IPS-18a (cell line): ENCODE measurements at regions not wholly inside any gene's neighbourhood (a gene's known extent, or its start where the extent isn't known, plus 50 kb on each side); places are given as distances from the start of the nearest gene placed in this dataset.
"Not testable (repeated sequence)": the region's sequence is repeated elsewhere in the genome, so short reads cannot be mapped to it uniquely, and the experiment has no call there.

Source experiments
- H3K27ac ChIP-seq: one replicate; pipeline ENCODE4 v1.5.1; 2013; ENCODE audit warnings: low read length
- H3K27me3 ChIP-seq: one replicate; pipeline ENCODE4 v1.6.1; 2013; ENCODE audit warnings: mild to moderate bottlenecking, low read length; ENCODE audit not compliant: control insufficient read depth, insufficient read depth
- H3K36me3 ChIP-seq: one replicate; pipeline ENCODE4 v1.6.1; 2013; ENCODE audit warnings: low read depth, low read length; ENCODE audit not compliant: control insufficient read depth
- H3K4me1 ChIP-seq: one replicate; pipeline ENCODE4 v1.6.1; 2013; ENCODE audit warnings: low read depth, low read length; ENCODE audit not compliant: control insufficient read depth
- H3K4me3 ChIP-seq: one replicate; pipeline ENCODE4 v1.5.1; 2013; ENCODE audit warnings: low read length
- H3K9ac ChIP-seq: one replicate; pipeline ENCODE4 v1.6.1; 2013; ENCODE audit warnings: mild to moderate bottlenecking, low read length, moderate library complexity
- H3K9me3 ChIP-seq: one replicate; pipeline ENCODE4 v1.6.1; 2013; ENCODE audit warnings: low read depth, low read length; ENCODE audit not compliant: control insufficient read depth

- no peak overlapping the region for H3K4me3 ChIP-seq
- H3K9ac ChIP-seq = no peak overlapping the region
- H3K4me1 ChIP-seq = peaks cover 5% of the 10 kb centered on the region
- no peaks in the 10 kb centered on the region for H3K27me3 ChIP-seq
- H3K27ac ChIP-seq = no peak overlapping the region
- no peaks in the 10 kb centered on the region for H3K36me3 ChIP-seq
- no peaks in the 10 kb centered on the region for H3K9me3 ChIP-seq
Measured at GRCh38 chr3:145906755-145907154, 254.2 kb downstream of the PLOD2 start.

GRCh38 chr3:145911016-145911415 is 250.0 kb downstream of the PLOD2 start:
- Histone ChIP-seq H3K4me1 (no peaks in the 10 kb centered on the region), H3K4me3 (no peak overlapping the region), H3K36me3 (no peaks in the 10 kb centered on the region), H3K27ac (no peak overlapping the region), H3K27me3 (no peaks in the 10 kb centered on the region), H3K9me3 (no peaks in the 10 kb centered on the region), H3K9ac (no peak overlapping the region)

DNA sequence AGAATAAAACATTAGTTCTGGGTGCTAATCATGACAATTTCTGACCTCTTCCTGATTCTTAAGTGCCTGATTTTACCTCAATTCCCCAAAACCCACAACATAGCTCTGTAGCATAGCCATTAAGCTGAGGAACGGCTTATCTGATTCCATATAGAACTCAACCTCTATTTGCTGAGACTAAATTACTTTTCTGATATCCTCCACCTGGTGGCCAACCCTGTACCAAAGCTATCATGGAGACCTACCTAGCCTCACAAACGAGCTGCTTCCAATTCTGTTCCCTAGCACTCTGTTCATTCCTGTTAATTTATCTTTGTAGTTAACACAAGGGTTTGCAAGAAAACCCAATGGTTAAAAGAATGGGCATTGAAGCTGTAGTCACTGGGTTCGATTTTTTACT is 245.2 kb downstream of the PLOD2 start:
- Histone ChIP-seq H3K27ac (no peak overlapping the region), H3K9me3 (no peaks in the 10 kb centered on the region), H3K36me3 (no peaks in the 10 kb centered on the region), H3K4me1 (no peaks in the 10 kb centered on the region), H3K4me3 (no peak overlapping the region), H3K27me3 (no peaks in the 10 kb centered on the region), H3K9ac (no peak overlapping the region)

DNA sequence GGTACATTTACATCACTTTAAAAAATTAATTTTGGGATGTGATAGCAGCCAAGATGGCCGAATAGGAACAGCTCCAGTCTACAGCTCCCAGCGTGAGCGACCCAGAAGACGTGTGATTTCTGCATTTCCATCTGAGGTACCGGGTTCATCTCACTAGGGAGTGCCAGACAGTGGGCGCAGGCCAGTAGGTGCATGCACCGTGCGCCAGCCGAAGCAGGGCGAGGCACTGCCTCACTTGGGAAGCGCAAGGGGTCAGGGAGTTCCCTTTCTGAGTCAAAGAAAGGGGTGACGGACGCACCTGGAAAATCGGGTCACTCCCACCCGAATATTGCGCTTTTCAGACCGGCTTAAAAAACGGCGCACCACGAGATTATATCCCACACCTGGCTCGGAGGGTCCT is 233.2 kb downstream of the PLOD2 start:
- H3K27me3 ChIP-seq, H3K4me3 ChIP-seq, H3K4me1 ChIP-seq, H3K9me3 ChIP-seq, H3K36me3 ChIP-seq, H3K9ac ChIP-seq, H3K27ac ChIP-seq: not testable (repeated sequence)

DNA sequence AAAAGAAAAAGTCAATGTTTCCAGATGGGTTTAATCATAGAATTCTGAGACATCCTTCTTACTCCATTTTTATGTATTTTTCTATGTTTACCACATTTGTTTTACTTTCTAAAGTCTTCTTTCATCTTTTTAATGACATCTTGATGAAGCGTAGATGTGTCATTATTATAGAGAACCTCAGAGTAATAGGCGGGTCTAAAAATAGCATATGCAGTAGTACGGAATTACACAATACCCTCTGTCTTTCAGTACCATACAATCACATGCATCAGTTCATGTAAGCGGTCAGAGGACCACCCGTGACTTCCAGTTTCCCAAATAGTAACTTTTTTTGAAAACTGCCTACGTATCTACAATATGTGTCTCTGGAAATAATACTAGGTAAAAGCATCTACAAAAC is 224.0 kb downstream of the PLOD2 start:
- H3K9me3 ChIP-seq = no peaks in the 10 kb centered on the region
- no peak overlapping the region for H3K4me3 ChIP-seq
- H3K27ac ChIP-seq = no peak overlapping the region
- no peak overlapping the region for H3K9ac ChIP-seq
- H3K4me1 ChIP-seq = no peaks in the 10 kb centered on the region
- no peaks in the 10 kb centered on the region for H3K36me3 ChIP-seq
- H3K27me3 ChIP-seq = no peaks in the 10 kb centered on the region

- no peak overlapping the region for H3K9ac ChIP-seq
- H3K4me3 ChIP-seq = no peak overlapping the region
- H3K36me3 ChIP-seq = no peaks in the 10 kb centered on the region
- H3K4me1 ChIP-seq = no peaks in the 10 kb centered on the region
- H3K27ac ChIP-seq = no peak overlapping the region
- H3K9me3 ChIP-seq = no peaks in the 10 kb centered on the region
- H3K27me3 ChIP-seq = no peaks in the 10 kb centered on the region
Measured at GRCh38 chr3:145939431-145939830, 221.6 kb downstream of the PLOD2 start.

DNA sequence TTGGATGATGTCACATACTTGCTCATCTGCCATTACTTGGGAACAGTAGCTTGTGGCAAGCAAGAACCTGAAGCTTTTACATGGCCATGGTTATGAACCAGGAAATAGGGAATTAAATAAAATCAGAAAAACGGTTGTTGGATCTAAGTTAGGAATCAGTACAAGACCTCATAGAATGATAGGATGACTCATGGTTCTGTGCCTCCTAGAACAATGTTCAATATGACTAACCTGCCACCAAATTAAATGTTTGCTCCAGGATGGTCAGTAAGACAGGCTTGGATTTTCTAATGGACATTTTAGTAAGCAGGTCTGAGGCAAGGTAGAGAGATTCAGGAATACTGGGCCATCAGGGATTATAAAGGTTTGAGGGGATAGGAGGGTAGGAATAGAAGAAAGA is 218.9 kb downstream of the PLOD2 start:
- Histone ChIP-seq H3K27ac (no peak overlapping the region), H3K4me1 (no peaks in the 10 kb centered on the region)

DNA sequence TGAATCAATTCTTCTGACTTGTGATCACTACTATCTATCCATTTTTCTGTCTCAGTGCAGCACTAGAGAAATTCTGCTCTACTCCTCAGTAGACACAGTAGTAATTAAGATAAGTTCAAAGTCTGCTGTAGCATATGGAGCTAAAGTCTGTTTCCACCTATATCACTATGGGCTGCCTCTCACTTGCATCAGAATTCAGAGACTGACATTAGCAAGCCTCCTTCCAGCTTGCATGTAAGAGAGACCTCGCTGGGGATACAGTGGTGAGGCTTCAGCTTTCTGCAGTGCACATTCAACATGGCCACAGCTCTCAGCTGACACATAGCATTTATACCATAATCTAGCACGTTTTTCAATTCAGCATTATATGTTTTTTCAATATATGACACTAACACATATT is 217.0 kb downstream of the PLOD2 start:
- H3K9me3 ChIP-seq = no peaks in the 10 kb centered on the region
- no peak overlapping the region for H3K9ac ChIP-seq
- no peaks in the 10 kb centered on the region for H3K36me3 ChIP-seq
- H3K4me1 ChIP-seq = no peaks in the 10 kb centered on the region
- no peak overlapping the region for H3K27ac ChIP-seq
- no peak overlapping the region for H3K4me3 ChIP-seq
- H3K27me3 ChIP-seq = no peaks in the 10 kb centered on the region

More for the DNA sequence above, 218.9 kb downstream of the PLOD2 start:
- no peak overlapping the region for H3K9ac ChIP-seq
- no peaks in the 10 kb centered on the region for H3K36me3 ChIP-seq
- H3K4me3 ChIP-seq = no peak overlapping the region
- H3K27me3 ChIP-seq = no peaks in the 10 kb centered on the region
- H3K9me3 ChIP-seq = no peaks in the 10 kb centered on the region

GRCh38 chr3:145951441-145951840 is 209.5 kb downstream of the PLOD2 start:
- H3K9me3 ChIP-seq = no peaks in the 10 kb centered on the region
- H3K27ac ChIP-seq = no peak overlapping the region
- H3K36me3 ChIP-seq = no peaks in the 10 kb centered on the region
- H3K4me3 ChIP-seq = no peak overlapping the region
- no peaks in the 10 kb centered on the region for H3K27me3 ChIP-seq
- H3K4me1 ChIP-seq = no peaks in the 10 kb centered on the region
- H3K9ac ChIP-seq = no peak overlapping the region

GRCh38 chr3:145952536-145952935 is 208.4 kb downstream of the PLOD2 start:
- H3K27me3 ChIP-seq = no peaks in the 10 kb centered on the region
- H3K27ac ChIP-seq = no peak overlapping the region
- H3K9ac ChIP-seq = no peak overlapping the region
- H3K4me1 ChIP-seq = no peaks in the 10 kb centered on the region
- H3K36me3 ChIP-seq = no peaks in the 10 kb centered on the region
- H3K9me3 ChIP-seq = no peaks in the 10 kb centered on the region
- H3K4me3 ChIP-seq = no peak overlapping the region

DNA sequence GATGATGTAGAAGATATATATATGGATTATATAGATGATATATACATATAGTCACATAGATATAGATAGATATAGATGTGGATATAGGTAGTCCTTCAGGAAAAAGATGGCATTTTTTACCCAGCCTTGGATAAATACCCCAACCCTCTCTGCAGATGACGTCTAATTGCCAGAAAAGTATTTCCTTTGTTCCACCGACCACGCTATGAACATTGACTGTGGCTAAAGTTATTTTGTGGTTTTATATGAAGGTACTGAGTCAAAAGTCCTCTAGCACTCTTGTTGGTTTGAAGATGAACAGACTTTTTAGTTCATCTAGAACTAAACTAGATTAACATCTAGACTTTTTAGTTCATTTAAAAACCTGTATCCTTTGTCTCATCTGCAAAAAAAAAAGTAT is 207.7 kb downstream of the PLOD2 start:
- no peaks in the 10 kb centered on the region for H3K4me1 ChIP-seq
- H3K9ac ChIP-seq = no peak overlapping the region
- no peaks in the 10 kb centered on the region for H3K27me3 ChIP-seq
- no peak overlapping the region for H3K27ac ChIP-seq
- no peak overlapping the region for H3K4me3 ChIP-seq
- H3K36me3 ChIP-seq = no peaks in the 10 kb centered on the region
- H3K9me3 ChIP-seq = no peaks in the 10 kb centered on the region

DNA sequence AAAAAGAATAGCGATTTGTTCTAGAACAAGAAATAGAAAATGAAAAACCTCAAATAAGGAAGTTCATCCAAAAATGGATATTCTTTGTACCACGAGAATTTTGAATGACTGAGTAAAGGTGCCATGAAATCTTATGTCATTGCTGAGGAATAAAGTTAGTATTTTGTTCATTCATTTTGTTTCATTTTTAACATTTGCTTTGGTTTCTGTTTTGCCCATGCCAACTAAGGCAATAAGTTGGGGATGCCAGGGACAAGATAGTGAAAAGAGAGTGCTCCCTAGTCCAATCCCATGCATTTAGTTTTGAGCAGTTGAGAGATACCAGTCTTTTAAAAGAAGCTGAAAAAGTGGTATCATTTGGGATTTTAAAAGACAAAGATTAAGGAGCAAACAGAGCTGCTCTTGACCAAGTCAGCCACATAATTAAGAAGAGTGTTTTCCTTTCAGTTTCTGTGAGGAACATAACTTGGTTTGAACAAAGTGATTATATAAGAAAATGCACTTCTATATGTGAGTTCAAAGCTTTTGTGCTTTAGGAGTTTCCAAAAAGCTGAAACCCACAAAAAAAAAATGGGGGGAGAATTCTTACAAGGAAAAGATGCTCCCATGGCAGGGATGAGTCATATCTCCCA is 201.4 kb downstream of the PLOD2 start:
- no peaks in the 10 kb centered on the region for H3K4me1 ChIP-seq
- no peaks in the 10 kb centered on the region for H3K36me3 ChIP-seq
- H3K9me3 ChIP-seq = no peaks in the 10 kb centered on the region
- no peak overlapping the region for H3K27ac ChIP-seq
- H3K4me3 ChIP-seq = no peak overlapping the region
- no peak overlapping the region for H3K9ac ChIP-seq
- H3K27me3 ChIP-seq = no peaks in the 10 kb centered on the region
